ENCODE measurements at regions not wholly inside any gene's neighbourhood (a gene's known extent, or its start where the extent isn't known, plus 50 kb on each side); places are given as distances from the start of the nearest gene placed in this dataset.
A peak's percentile ranks its signal among the peaks of the same experiment; 100 is the strongest.

GRCh38 chr1:193480755-193481154, 294.3 kb upstream of the B3GALT2 start:
- Histone ChIP-seq H3K27me3 (ENCODE audit: insufficient read depth, poor library complexity, severe bottlenecking) (no peaks in the 10 kb centered on the region), H3K4me3 (replicated peaks; ENCODE audit: insufficient read depth, low read length) (no peak overlapping the region), H3K27ac (replicated peaks) (no peak overlapping the region)
- TF ChIP-seq GABPA (IDR thresholded peaks at IDR 0.05; ENCODE audit: low read depth): no peak
- no peak for TF ChIP-seq SPI1 (IDR thresholded peaks at IDR 0.05; ENCODE audit: borderline replicate concordance, low read depth)
- no peak for TF ChIP-seq POLR2AphosphoS5 (IDR thresholded peaks at IDR 0.05; ENCODE audit: low read depth)
- no peak for TF ChIP-seq REST (IDR thresholded peaks at IDR 0.05; ENCODE audit: insufficient replicate concordance, low read depth)
- TF ChIP-seq CTCF (IDR thresholded peaks at IDR 0.05; ENCODE audit: insufficient read depth, low read length): no peak
- no peak for DNase-seq (ENCODE audit: low read depth in 1 of 2, low spot score in 1 of 2)

GRCh38 chr1:193479187-193479586, 292.8 kb upstream of the B3GALT2 start:
- H3K27ac ChIP-seq (replicated peaks): no peak overlapping the region
- TF ChIP-seq POLR2AphosphoS5 (IDR thresholded peaks at IDR 0.05; ENCODE audit: low read depth) (peak; percentile 61), REST (IDR thresholded peaks at IDR 0.05; ENCODE audit: insufficient replicate concordance, low read depth) (no peak), CTCF (IDR thresholded peaks at IDR 0.05; ENCODE audit: insufficient read depth, low read length) (no peak), GABPA (IDR thresholded peaks at IDR 0.05; ENCODE audit: low read depth) (no peak), SPI1 (IDR thresholded peaks at IDR 0.05; ENCODE audit: borderline replicate concordance, low read depth) (no peak)
- H3K4me3 ChIP-seq (replicated peaks; ENCODE audit: insufficient read depth, low read length): no peak overlapping the region
- DNase-seq (ENCODE audit: low read depth in 1 of 2, low spot score in 1 of 2): peak; percentile 54 to 71
- H3K27me3 ChIP-seq (ENCODE audit: insufficient read depth, poor library complexity, severe bottlenecking): no peaks in the 10 kb centered on the region

- Histone ChIP-seq H3K27ac (replicated peaks) (no peak overlapping the region), H3K4me3 (replicated peaks; ENCODE audit: insufficient read depth, low read length) (no peak overlapping the region), H3K27me3 (ENCODE audit: insufficient read depth, poor library complexity, severe bottlenecking) (no peaks in the 10 kb centered on the region)
- TF ChIP-seq SPI1 (IDR thresholded peaks at IDR 0.05; ENCODE audit: borderline replicate concordance, low read depth): no peak
- no peak for TF ChIP-seq CTCF (IDR thresholded peaks at IDR 0.05; ENCODE audit: insufficient read depth, low read length)
- no peak for TF ChIP-seq POLR2AphosphoS5 (IDR thresholded peaks at IDR 0.05; ENCODE audit: low read depth)
- no peak for TF ChIP-seq GABPA (IDR thresholded peaks at IDR 0.05; ENCODE audit: low read depth)
- TF ChIP-seq REST (IDR thresholded peaks at IDR 0.05; ENCODE audit: insufficient replicate concordance, low read depth): no peak
- DNase-seq (ENCODE audit: low read depth in 1 of 2, low spot score in 1 of 2): no peak
These were observed 290.3 kb upstream of the B3GALT2 start for GRCh38 chr1:193476748-193477147.

Measured in HL-60 (cell line).